Transverse colon (tissue), 4 donors: ENCODE measurements at regions not wholly inside any gene's neighbourhood (a gene's known extent, or its start where the extent isn't known, plus 50 kb on each side); places are given as distances from the start of the nearest gene placed in this dataset.

Source experiments
- DNase-seq: peaks from one replicate; pipeline ENCODE4 v3.0.0-alpha.2; 2019
- H3K27ac ChIP-seq, 4 donors: fragments of 200-600 bp; sonication (generic); 2 replicates each; pipeline ENCODE4 v1.5.1; 2016 to 2018; ENCODE audit warnings: inconsistent platforms in 4 of 4
- H3K27me3 ChIP-seq: fragments of 200-600 bp; sonication (generic); 2 replicates; pipeline ENCODE4 v1.5.1; 2017; ENCODE audit warnings: inconsistent platforms
- H3K36me3 ChIP-seq, 4 donors: fragments of 200-600 bp; sonication (generic); 2 replicates each; pipeline ENCODE4 v1.5.1; 2017 to 2019; ENCODE audit warnings: inconsistent platforms in 4 of 4
- H3K4me1 ChIP-seq, 4 donors: fragments of 200-600 bp; sonication (generic); 2 replicates each; pipeline ENCODE4 v1.5.1; 2017 to 2020; ENCODE audit warnings: inconsistent platforms in 4 of 4
- H3K4me3 ChIP-seq, 4 donors: fragments of 200-600 bp; sonication (generic); 1 replicate in 1 of 4; 2 replicates in 3 of 4; pipeline versions ENCODE4 v1.5.1 to v1.6.1; 2017 to 2019; ENCODE audit warnings: inconsistent platforms in 4 of 4
- H3K9me3 ChIP-seq, 2 donors: fragments of 200-600 bp; sonication (generic); 2 replicates each; pipeline ENCODE4 v1.5.1; 2017 to 2019; ENCODE audit warnings: inconsistent platforms in 2 of 2
- EP300 ChIP-seq: sonication (generic); formaldehyde crosslinking; IDR thresholded peaks from one replicate; pipeline ENCODE4 v1.6.1; 2017; ENCODE audit warnings: antibody characterized with exemption, low read depth
- POLR2A ChIP-seq: fragments of 450-650 bp; IDR thresholded peaks from one replicate; pipeline ENCODE4 v1.6.1; 2016; ENCODE audit warnings: antibody characterized with exemption, mild to moderate bottlenecking, moderate library complexity
- POLR2AphosphoS5 ChIP-seq, 3 donors: sonication (generic); formaldehyde crosslinking; IDR thresholded peaks; one replicate each; pipeline ENCODE4 v1.6.1; 2016; ENCODE audit warnings: antibody characterized with exemption in 3 of 3
- WGBS, 2 donors: methylation state at CpG; one replicate each; pipeline ENCODE4 v1.1.5; 2018; ENCODE audit warnings: low coverage in 1 of 2; 5-methylcytosine and 5-hydroxymethylcytosine counted together
- in situ Hi-C, 4 donors: fragments of 200-750 bp; cut with MboI; loops; one replicate each; pipeline versions ENCODE4 v1.15.0 to v1.15.1; 2017; ENCODE audit warnings: low sequenced_read_pairs in 3 of 4, low pct_ligation_motif_present in 1 of 4, low pct_unique_long_range_greater_than_20kb in 1 of 4
- intact Hi-C: fragments of 100-400 bp; cut with DNase I; formaldehyde crosslinking; loops from one replicate; pipeline ENCODE4 v1.15.1; 2023; ENCODE audit warnings: low total_unique reads
- TF ChIP-seq, protein P1 (sequence below), 5 experiments: fragments of 200-600 bp in 3 of 5; fragments of 450-650 bp in 2 of 5; sonication (generic) in 3 of 5; IDR thresholded peaks; 1 replicate in 2 of 5; 2 replicates in 3 of 5; pipeline ENCODE4 v1.5.1; 2016 to 2017; ENCODE audit warnings: antibody characterized with exemption in 5 of 5, inconsistent platforms in 3 of 5, mild to moderate bottlenecking in 2 of 5, moderate library complexity in 1 of 5

DNA sequence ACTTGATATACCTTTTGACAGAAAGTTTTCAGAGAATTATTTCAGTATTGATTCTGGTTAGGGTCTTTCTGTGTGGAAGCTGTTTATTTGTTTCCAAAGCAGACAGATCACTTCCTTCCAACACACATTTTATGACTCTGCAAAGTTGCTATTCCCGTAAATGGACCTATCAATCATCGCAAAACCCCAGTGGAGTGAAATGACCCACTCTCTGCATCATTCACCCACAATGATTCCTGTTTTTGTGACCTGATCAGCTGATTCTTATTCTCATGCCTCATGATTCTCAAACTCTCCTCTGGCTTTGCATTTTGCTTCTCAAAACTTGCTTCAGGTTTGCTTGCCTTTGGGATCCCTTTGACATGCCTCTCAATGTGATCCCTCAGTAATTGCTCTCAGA lies 453.7 kb downstream of the PCDH17 start:
- WGBS, 2 donors, result 42 to 56% methylated on average over 2 of the region's 2 CpGs
- TF ChIP-seq EP300 (no peak), POLR2AphosphoS5 (IDR thresholded peaks at IDR 0.05) (no peak), POLR2A (no peak)
- TF ChIP-seq, protein P1, sequence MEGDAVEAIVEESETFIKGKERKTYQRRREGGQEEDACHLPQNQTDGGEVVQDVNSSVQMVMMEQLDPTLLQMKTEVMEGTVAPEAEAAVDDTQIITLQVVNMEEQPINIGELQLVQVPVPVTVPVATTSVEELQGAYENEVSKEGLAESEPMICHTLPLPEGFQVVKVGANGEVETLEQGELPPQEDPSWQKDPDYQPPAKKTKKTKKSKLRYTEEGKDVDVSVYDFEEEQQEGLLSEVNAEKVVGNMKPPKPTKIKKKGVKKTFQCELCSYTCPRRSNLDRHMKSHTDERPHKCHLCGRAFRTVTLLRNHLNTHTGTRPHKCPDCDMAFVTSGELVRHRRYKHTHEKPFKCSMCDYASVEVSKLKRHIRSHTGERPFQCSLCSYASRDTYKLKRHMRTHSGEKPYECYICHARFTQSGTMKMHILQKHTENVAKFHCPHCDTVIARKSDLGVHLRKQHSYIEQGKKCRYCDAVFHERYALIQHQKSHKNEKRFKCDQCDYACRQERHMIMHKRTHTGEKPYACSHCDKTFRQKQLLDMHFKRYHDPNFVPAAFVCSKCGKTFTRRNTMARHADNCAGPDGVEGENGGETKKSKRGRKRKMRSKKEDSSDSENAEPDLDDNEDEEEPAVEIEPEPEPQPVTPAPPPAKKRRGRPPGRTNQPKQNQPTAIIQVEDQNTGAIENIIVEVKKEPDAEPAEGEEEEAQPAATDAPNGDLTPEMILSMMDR (IDR thresholded peaks at IDR 0.05), result no peak
- Histone ChIP-seq H3K4me3 (no peak overlapping the region), H3K27ac (no peak overlapping the region), H3K27me3 (no peaks in the 10 kb centered on the region), H3K36me3 (no peaks in the 10 kb centered on the region), H3K9me3 (no peaks in the 10 kb centered on the region), H3K4me1 (no peaks in the 10 kb centered on the region)
- DNase-seq, result no peak
- in situ Hi-C loops (no loop called here), intact Hi-C loops (no loop called here)

- intact Hi-C loops (no loop called here), in situ Hi-C loops (no loop called here)
- TF ChIP-seq, protein P1 (IDR thresholded peaks at IDR 0.05), result no peak
- no peak for TF ChIP-seq POLR2A
- no peak for TF ChIP-seq POLR2AphosphoS5 (IDR thresholded peaks at IDR 0.05)
- TF ChIP-seq EP300, result no peak
- Histone ChIP-seq H3K36me3 (no peaks in the 10 kb centered on the region), H3K4me1 (no peaks in the 10 kb centered on the region), H3K9me3 (no peaks in the 10 kb centered on the region), H3K27me3 (no peaks in the 10 kb centered on the region), H3K27ac (no peak overlapping the region), H3K4me3 (no peak overlapping the region)
- no peak for DNase-seq
- 73 to 86% methylated on average over 2 to 3 of the region's 3 CpGs for WGBS, 2 donors
Measured at GRCh38 chr13:58085819-58086218, 454.3 kb downstream of the PCDH17 start.

DNA sequence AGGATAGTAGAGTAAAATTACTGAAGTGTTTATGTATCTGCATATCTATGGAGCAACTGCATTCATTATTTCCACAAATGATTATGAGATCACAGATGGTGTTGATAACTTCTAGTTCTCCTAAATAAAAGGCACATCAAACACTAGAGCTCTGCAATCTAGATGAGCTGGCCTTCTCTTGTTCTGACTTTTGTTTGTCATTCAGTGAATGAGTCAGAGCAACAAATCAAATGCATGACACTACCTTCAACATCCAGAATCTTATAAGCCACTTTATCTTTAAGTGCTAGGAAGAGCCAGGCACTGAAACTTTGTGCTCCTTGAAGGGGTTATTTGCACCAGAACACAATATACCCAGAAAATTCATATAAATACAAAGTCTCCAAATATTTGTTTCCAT lies 456.0 kb downstream of the PCDH17 start:
- no peak overlapping the region for H3K4me3 ChIP-seq
- H3K27me3 ChIP-seq, result no peaks in the 10 kb centered on the region
- DNase-seq, result no peak
- H3K9me3 ChIP-seq, result no peaks in the 10 kb centered on the region
- no peak for TF ChIP-seq POLR2AphosphoS5 (IDR thresholded peaks at IDR 0.05)
- no peak for TF ChIP-seq POLR2A
- TF ChIP-seq, protein P1 (IDR thresholded peaks at IDR 0.05), result no peak
- TF ChIP-seq EP300, result no peak
- intact Hi-C loops (no loop called here), in situ Hi-C loops (no loop called here)
- H3K36me3 ChIP-seq, result no peaks in the 10 kb centered on the region
- H3K4me1 ChIP-seq, result no peaks in the 10 kb centered on the region
- no peak overlapping the region for H3K27ac ChIP-seq

GRCh38 chr13:58093394-58093793 lies 461.9 kb downstream of the PCDH17 start:
- no peak for DNase-seq
- Histone ChIP-seq H3K36me3 (no peaks in the 10 kb centered on the region), H3K27ac (no peak overlapping the region), H3K4me3 (no peak overlapping the region), H3K9me3 (no peaks in the 10 kb centered on the region), H3K4me1 (no peaks in the 10 kb centered on the region), H3K27me3 (no peaks in the 10 kb centered on the region)
- intact Hi-C loops (no loop called here), in situ Hi-C loops (no loop called here)
- TF ChIP-seq POLR2AphosphoS5 (IDR thresholded peaks at IDR 0.05) (no peak), EP300 (no peak), POLR2A (no peak)
- TF ChIP-seq, protein P1 (IDR thresholded peaks at IDR 0.05), result no peak
